ENCODE measurements at regions not wholly inside any gene's neighbourhood (a gene's known extent, or its start where the extent isn't known, plus 50 kb on each side); places are given as distances from the start of the nearest gene placed in this dataset.

- Histone ChIP-seq H3K4me3 (replicated peaks; ENCODE audit: insufficient read depth, low read length) (no peak overlapping the region), H3K27me3 (ENCODE audit: insufficient read depth, poor library complexity, severe bottlenecking) (no peaks in the 10 kb centered on the region), H3K27ac (replicated peaks) (no peak overlapping the region)
- DNase-seq (ENCODE audit: low read depth in 1 of 2, low spot score in 1 of 2), result no peak
- no peak for TF ChIP-seq CTCF (IDR thresholded peaks at IDR 0.05; ENCODE audit: insufficient read depth, low read length)
- no peak for TF ChIP-seq SPI1 (IDR thresholded peaks at IDR 0.05; ENCODE audit: borderline replicate concordance, low read depth)
- no peak for TF ChIP-seq GABPA (IDR thresholded peaks at IDR 0.05; ENCODE audit: low read depth)
- TF ChIP-seq POLR2AphosphoS5 (IDR thresholded peaks at IDR 0.05; ENCODE audit: low read depth), result no peak
- TF ChIP-seq REST (IDR thresholded peaks at IDR 0.05; ENCODE audit: insufficient replicate concordance, low read depth), result no peak
These were observed 506.9 kb upstream of the ADAMTS9 start for GRCh38 chr3:65194744-65195143.

- no peak for DNase-seq (ENCODE audit: low read depth in 1 of 2, low spot score in 1 of 2)
- no peak overlapping the region for H3K4me3 ChIP-seq (replicated peaks; ENCODE audit: insufficient read depth, low read length)
- H3K27ac ChIP-seq (replicated peaks), result no peak overlapping the region
- TF ChIP-seq POLR2AphosphoS5 (IDR thresholded peaks at IDR 0.05; ENCODE audit: low read depth), result no peak
- no peak for TF ChIP-seq REST (IDR thresholded peaks at IDR 0.05; ENCODE audit: insufficient replicate concordance, low read depth)
- TF ChIP-seq SPI1 (IDR thresholded peaks at IDR 0.05; ENCODE audit: borderline replicate concordance, low read depth), result no peak
- TF ChIP-seq CTCF (IDR thresholded peaks at IDR 0.05; ENCODE audit: insufficient read depth, low read length), result no peak
- TF ChIP-seq GABPA (IDR thresholded peaks at IDR 0.05; ENCODE audit: low read depth), result no peak
- H3K27me3 ChIP-seq (ENCODE audit: insufficient read depth, poor library complexity, severe bottlenecking), result no peaks in the 10 kb centered on the region
These were observed 506.4 kb upstream of the ADAMTS9 start for GRCh38 chr3:65194047-65194714.

- Histone ChIP-seq H3K27me3 (ENCODE audit: insufficient read depth, poor library complexity, severe bottlenecking) (no peaks in the 10 kb centered on the region), H3K27ac (replicated peaks) (no peak overlapping the region), H3K4me3 (replicated peaks; ENCODE audit: insufficient read depth, low read length) (no peak overlapping the region)
- DNase-seq (ENCODE audit: low read depth in 1 of 2, low spot score in 1 of 2), result no peak
- no peak for TF ChIP-seq POLR2AphosphoS5 (IDR thresholded peaks at IDR 0.05; ENCODE audit: low read depth)
- TF ChIP-seq GABPA (IDR thresholded peaks at IDR 0.05; ENCODE audit: low read depth), result no peak
- no peak for TF ChIP-seq SPI1 (IDR thresholded peaks at IDR 0.05; ENCODE audit: borderline replicate concordance, low read depth)
- TF ChIP-seq CTCF (IDR thresholded peaks at IDR 0.05; ENCODE audit: insufficient read depth, low read length), result no peak
- no peak for TF ChIP-seq REST (IDR thresholded peaks at IDR 0.05; ENCODE audit: insufficient replicate concordance, low read depth)
These were observed 505.7 kb upstream of the ADAMTS9 start for GRCh38 chr3:65193531-65193930.

All from HL-60 (cell line).